HG02678 (cell line): ENCODE measurements at regions not wholly inside any gene's neighbourhood (a gene's known extent, or its start where the extent isn't known, plus 50 kb on each side); places are given as distances from the start of the nearest gene placed in this dataset.
"Not testable (repeated sequence)": the region's sequence is repeated elsewhere in the genome, so short reads cannot be mapped to it uniquely, and the experiment has no call there.

Experiments
- ATAC-seq: cut with Tn5 transposase; IDR thresholded peaks from one replicate; pipeline ENCODE4 v1.9.1; 2021; ENCODE audit warnings: mild to moderate bottlenecking, moderate library complexity; ENCODE audit not compliant: unreplicated experiment

DNA sequence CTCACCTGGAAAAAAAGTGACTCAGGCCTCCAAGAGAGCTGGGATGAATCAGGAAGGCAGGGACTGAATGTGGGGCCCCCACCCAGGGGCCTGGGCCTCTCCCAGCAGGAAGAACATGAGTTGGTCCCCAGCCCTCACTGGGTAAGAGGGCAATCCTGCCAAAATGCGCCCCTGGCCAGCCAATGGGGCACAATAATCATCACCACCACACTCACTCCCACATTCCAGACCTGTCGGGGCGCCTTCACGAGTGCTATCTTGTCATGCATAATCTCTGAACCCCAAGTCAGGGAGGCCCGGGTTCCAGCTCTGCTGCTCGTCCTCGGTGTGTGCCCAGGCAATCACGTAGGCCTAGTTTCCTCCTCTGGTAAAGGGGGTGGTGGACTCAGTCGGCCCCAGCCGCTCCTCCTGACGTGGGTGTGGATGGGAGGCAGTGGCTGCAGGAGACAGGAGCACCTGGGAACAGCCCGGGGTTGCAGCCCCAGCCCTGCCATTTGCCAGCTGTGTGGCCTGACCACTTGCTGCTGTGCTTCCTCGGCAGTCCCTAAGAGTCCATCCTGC, 115.1 kb downstream of the CYP26B1 start:
- no peak for ATAC-seq

GRCh38 chr2:72031346-72032110, 116.1 kb downstream of the CYP26B1 start:
- no peak for ATAC-seq

- no peak for ATAC-seq
Observed at GRCh38 chr2:72028996-72029395, 118.7 kb downstream of the CYP26B1 start.

- ATAC-seq = no peak
Observed at GRCh38 chr2:72028351-72028995, 119.2 kb downstream of the CYP26B1 start.

- ATAC-seq = no peak
Observed at GRCh38 chr2:72027426-72028161, 120.1 kb downstream of the CYP26B1 start.

DNA sequence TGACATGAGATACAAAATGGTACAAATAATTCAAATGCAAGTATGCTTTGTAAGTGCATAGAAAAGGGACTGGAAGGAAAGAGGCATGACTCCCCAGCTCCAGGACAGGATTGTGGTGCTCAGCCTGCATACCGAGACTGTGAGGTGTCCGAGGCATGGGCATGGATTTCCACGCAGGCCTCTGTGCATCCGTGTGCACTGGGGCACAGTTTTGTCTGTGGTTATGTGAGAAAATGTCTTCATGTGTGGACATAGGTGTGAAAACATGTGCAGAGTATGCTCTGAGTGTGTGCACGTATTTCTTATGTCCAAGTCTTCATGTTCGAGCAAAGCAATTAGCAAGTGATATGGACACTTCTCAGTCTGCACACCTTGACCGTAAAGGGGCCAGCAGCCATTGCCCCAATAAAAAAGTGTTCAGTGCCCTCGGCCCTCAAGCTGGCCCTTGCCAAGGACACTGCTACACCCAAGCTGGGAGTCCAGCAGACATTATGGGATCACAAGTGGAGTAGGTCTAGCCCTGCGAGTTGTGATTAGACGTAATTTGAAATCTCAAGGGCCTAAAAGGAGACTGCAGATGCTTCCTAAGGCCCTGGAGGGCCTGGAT, 120.7 kb downstream of the CYP26B1 start:
- ATAC-seq = no peak

- ATAC-seq = no peak
Observed at GRCh38 chr2:72024451-72025175, 123.0 kb downstream of the CYP26B1 start.

- ATAC-seq = no peak
Observed at GRCh38 chr2:72023678-72024390, 123.8 kb downstream of the CYP26B1 start.

GRCh38 chr2:72021371-72021770, 126.3 kb downstream of the CYP26B1 start:
- not testable (repeated sequence) for ATAC-seq

- no peak for ATAC-seq
Observed at GRCh38 chr2:72015266-72015665, 132.4 kb downstream of the CYP26B1 start.

GRCh38 chr2:72014831-72015230, 132.8 kb downstream of the CYP26B1 start:
- ATAC-seq = no peak

DNA sequence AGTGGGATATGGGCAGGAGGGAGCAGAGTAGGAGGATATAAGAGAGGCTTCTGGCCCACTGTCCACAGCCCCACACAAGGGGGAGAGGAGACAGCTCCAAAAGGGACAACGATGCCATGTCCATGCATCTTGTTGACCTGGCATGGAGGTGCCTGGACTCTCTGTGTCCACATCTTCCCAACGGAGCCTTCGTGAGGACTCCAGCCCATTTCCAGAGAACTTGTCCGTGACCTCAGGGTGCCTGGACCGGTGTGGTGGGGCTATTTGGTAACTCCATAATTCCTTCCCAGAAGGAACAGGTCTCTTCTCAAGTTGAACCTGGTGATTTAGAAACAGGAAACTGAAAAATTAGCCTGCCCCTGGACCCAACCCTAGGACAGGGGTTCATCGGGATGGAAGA, 133.9 kb downstream of the CYP26B1 start:
- no peak for ATAC-seq

GRCh38 chr2:72012886-72013574, 134.6 kb downstream of the CYP26B1 start:
- ATAC-seq = no peak

DNA sequence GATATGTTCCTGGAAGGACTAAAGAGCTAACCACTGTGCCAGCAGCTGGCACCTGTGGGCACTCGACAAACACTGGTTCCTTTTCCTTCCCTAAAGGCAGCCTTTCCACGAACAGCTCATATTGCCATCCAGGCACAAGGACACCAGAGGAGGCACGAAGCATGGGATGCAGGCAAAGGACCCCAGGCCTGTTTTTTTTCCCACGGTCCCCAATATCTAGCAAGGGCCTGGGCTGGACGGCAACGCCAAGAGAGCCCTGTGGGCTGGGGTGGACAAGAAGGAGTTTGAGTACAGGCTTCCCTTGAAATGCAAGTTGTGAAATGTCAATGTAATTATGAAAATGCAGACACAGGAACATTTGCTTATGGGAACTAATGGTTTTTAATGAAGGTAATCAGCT, 135.9 kb downstream of the CYP26B1 start:
- ATAC-seq = no peak

DNA sequence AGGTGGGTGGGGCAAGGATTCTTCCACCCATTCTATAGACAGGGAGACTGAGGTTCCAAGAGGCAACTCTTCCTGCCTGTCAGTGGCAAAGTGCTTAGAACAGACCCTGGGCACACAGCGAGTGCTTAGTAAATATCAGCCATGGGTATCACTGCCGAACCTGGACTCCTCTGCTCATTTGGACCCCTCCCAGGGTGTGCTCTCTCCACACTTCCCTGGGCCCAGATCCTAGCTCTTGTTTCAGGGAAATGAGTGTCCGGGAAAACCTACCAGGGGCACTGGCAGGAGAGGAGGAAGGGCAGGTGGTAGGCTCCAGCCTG, 136.3 kb downstream of the CYP26B1 start:
- ATAC-seq = no peak

- no peak for ATAC-seq
Observed at GRCh38 chr2:72010647-72011369, 136.9 kb downstream of the CYP26B1 start.

DNA sequence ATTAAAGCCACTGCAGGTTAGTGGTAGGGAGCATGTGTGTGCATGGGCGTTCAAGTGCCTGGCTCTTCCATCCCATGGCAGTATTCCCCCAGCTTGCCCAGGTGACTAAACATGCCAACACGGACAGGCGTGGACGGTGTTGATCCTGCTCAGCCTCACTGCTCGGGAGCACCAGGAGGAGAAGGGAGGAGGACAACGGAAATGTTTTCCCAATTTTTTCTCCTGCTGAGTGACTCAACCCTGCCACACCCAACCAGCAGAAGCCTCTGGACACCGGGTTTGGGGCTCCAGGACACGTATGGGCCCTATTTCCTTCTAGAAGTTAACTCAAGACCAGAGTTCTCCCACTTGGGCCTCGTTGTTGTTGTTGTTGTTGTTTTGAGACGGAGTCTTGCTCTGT, 139.1 kb downstream of the CYP26B1 start:
- no peak for ATAC-seq

DNA sequence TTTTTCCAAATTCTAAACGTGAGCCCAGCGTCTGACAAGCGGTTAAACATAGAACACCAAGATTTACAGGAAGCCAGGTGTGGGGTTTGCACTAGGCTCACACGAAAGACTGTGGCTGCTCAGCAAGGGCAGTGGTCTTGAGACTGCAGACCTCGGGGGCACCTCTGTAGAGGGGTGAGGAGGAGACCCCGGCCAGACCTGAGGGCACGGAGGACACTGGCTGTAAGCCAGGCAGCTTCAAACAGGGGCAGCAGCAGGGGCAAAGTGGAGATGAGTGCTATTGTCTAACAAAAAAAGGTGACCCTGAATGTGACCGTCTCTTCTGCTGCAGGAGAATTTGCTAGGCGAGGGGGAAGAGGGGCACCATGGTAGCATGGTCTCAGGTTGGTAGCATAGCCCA, 140.3 kb downstream of the CYP26B1 start:
- ATAC-seq = no peak
